ENCODE measurements at regions not wholly inside any gene's neighbourhood (a gene's known extent, or its start where the extent isn't known, plus 50 kb on each side); places are given as distances from the start of the nearest gene placed in this dataset.

GRCh38 chr17:36727577-36727976 lies 126.2 kb downstream of the MRM1 start:
- no peak for DNase-seq (ENCODE audit: low read depth in 2 of 3, low spot score in 2 of 3)

- no peak for DNase-seq (ENCODE audit: low read depth in 2 of 3, low spot score in 2 of 3)
These were observed 126.9 kb downstream of the MRM1 start for GRCh38 chr17:36728030-36728991.

DNA sequence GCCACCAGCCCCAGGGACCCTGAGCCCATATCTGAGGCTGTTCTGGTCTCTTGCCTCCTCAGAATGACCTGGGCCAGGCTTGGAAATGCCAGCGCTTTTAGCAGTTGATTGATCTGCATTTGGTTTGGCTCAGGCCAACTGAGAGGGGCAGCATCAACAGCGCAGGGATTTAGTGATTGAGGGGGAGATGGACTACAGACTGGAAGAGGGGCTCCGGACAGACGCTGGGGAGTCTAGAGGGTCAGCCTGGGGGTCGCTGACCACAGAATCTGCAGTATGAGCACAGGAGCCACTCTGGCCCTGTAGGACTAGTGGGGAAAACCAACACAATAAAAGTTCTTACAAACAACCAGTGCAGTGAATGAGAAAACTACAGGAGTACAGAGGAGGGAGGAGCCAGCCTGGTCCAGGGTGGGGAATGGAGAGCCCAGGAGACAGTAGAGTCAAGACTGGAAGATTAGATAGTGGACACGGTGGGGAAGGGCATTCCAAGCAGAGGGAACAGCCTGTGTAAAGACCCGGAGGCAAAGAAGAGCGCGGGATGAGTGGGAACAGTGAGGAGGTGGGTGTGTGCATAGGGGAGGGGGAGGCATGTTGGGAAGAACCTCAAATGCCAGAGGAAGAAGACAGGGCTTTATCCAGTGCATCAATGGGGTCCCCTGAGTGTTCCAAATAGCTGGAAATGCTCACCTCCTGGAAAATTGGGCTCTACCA lies 128.9 kb downstream of the MRM1 start:
- no peak for DNase-seq (ENCODE audit: low read depth in 2 of 3, low spot score in 2 of 3)

GRCh38 chr17:36730857-36731490 lies 129.6 kb downstream of the MRM1 start:
- DNase-seq (ENCODE audit: low read depth in 2 of 3, low spot score in 2 of 3) = no peak

GRCh38 chr17:36731811-36732210 lies 130.4 kb downstream of the MRM1 start:
- no peak for DNase-seq (ENCODE audit: low read depth in 2 of 3, low spot score in 2 of 3)

GRCh38 chr17:36732351-36732750 lies 131.0 kb downstream of the MRM1 start:
- DNase-seq (ENCODE audit: low read depth in 2 of 3, low spot score in 2 of 3) = no peak

GRCh38 chr17:36736201-36737156 lies 135.1 kb downstream of the MRM1 start:
- DNase-seq (ENCODE audit: low read depth in 2 of 3, low spot score in 2 of 3) = no peak

- no peak for DNase-seq (ENCODE audit: low read depth in 2 of 3, low spot score in 2 of 3)
These were observed 137.8 kb downstream of the MRM1 start for GRCh38 chr17:36739208-36739607.

DNA sequence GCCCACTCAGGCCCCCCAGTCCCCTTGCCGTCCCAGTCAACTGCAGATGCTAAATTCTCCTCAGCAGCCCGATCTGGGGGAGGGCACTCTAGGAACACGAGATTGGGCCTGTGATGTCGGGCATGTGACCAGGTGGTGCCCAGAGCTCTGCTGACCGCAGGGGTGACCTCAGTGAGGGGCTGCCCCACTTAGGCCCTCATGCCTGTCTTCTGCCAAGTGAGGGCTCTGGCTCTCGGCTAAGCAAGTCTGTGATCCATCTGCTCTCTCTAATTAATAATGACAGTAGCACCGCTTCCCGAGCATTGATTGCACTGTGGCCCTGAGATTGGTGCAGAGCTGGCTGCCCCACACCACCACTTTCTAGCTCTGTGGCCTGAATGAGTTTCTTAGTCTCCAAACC lies 138.8 kb downstream of the MRM1 start:
- DNase-seq (ENCODE audit: low read depth in 2 of 3, low spot score in 2 of 3) = no peak

- no peak for DNase-seq (ENCODE audit: low read depth in 2 of 3, low spot score in 2 of 3)
These were observed 139.9 kb downstream of the MRM1 start for GRCh38 chr17:36741019-36741902.

DNA sequence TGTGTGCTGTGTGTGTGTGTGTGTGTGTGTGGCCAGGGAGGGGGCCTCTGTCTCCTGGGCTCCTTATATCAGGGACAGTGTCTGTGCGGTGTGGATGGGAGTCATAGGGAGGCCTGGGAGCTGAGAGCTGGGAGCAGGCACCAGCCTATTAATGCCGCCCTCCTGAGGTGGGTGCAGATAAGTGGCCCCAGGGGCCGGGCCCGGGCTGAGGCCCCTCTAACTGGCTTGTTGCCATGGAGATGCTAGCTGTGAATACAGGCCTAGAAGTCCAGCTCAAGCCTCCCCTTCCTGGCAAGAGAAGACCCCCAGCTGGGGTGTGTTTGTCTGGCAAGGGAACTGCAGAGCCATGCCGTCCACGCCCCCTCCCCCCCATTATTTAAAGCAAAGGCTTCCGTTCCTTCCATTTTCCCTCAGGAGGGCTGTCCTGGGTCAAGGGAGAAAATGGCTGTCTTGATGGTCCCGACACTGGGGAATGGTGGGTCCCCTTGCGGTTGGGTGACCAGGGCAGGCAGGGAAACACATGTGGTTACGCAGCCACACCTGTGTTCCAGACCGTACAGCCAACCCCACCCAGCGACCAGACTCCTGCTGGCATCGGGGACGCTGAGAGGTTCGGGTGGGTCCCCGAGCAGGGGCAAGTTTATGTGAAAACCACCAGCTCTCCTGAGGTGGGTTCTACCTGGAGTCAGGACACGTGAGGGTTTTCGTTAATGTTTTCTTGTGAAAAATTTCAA lies 141.1 kb downstream of the MRM1 start:
- DNase-seq (ENCODE audit: low read depth in 2 of 3, low spot score in 2 of 3) = no peak

GRCh38 chr17:36743130-36743529 lies 141.7 kb downstream of the MRM1 start:
- DNase-seq (ENCODE audit: low read depth in 2 of 3, low spot score in 2 of 3) = no peak

DNA sequence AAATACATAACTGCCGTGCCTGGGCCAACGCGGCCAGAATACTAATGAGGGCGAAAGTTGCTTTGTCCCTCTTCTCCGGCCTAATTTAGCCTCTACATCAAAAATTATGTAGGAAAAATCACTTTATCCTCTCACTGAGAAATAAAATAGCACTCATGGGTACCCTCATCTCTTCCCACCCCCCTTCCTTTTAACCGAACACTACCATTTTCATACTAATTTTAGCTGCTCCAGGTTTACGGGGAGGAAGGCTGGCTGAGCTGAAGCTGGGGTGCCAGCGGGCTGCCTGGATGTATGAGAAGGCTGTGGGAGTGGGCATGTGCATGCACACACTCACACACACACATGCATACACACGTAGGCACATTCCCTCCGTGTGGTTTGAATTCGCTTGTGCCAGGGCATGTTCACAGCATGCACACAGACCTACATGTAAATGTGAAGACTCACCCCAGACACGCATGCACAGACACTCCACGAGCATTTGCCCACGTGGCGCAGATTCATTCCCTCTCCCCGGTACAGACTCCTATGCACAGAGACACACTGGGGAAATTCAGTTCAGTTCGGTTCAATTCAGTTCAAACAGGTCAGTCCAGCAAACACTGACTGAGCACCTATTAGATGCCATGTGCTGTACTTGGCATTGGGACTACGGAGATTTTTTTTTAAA lies 145.1 kb downstream of the MRM1 start:
- no peak for DNase-seq (ENCODE audit: low read depth in 2 of 3, low spot score in 2 of 3)

- no peak for DNase-seq (ENCODE audit: low read depth in 2 of 3, low spot score in 2 of 3)
These were observed 146.5 kb downstream of the MRM1 start for GRCh38 chr17:36747861-36748260.

- DNase-seq (ENCODE audit: low read depth in 2 of 3, low spot score in 2 of 3) = no peak
These were observed 146.9 kb downstream of the MRM1 start for GRCh38 chr17:36748272-36748671.

DNA sequence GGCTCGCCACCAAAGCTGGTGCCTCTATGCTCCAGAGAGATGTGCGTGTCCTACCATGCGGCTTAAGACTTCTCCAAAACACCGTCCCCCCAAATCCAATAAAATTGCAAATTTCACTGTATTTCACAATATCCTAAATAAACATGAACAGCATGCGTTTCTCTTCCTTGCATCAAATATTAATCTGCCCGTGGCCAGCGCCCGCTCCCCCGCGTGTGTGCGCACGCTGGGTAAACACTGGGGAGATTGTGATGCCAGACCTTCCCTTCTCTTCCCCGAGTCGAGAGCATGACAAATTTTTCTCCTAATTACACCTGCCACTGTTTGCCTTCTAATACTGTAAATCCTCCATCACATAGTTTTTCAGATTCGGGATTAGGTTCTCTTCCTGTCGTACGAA lies 148.1 kb downstream of the MRM1 start:
- DNase-seq (ENCODE audit: low read depth in 2 of 3, low spot score in 2 of 3) = no peak

DNA sequence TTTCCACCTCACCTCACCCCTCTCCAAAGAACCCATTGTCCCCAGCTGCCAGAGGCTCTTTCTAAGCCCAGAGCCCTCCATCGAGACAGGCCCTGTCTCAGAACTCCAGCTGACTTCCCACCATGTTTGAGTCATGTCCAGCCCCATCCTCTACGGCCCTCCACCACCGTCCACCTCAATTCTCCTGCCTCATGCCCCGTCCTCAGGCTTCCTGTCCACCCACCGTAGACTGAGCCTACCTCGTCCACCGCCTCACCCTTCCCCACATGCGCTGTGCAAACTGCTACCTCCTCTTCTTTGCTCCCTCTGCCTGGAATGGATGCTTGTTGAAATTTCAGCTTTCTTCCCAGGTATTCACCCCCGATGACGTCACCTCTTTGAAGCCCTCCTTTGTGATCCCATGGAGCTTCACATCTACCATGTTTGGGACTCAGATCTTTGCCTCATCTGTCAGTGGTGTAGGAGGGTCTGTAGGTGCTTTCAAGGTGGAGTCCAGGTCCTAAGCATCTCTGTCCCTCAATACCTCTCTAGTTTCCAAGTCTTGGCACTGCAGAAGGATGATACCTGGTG lies 149.0 kb downstream of the MRM1 start:
- DNase-seq (ENCODE audit: low read depth in 2 of 3, low spot score in 2 of 3) = no peak

Measured in activated CD8-positive, alpha-beta memory T cell treated with anti-CD3 and anti-CD28 coated beads for 48 hours (primary cell).